IMR-90 (cell line): ENCODE measurements at regions not wholly inside any gene's neighbourhood (a gene's known extent, or its start where the extent isn't known, plus 50 kb on each side); places are given as distances from the start of the nearest gene placed in this dataset.

Experiments
- BHLHE40 ChIP-seq: fragments of 150-350 bp; IDR thresholded peaks from 2 replicates; pipeline ENCODE4 v1.6.1; 2016; ENCODE audit warnings: mild to moderate bottlenecking, low read depth, low read length
- CEBPB ChIP-seq: IDR thresholded peaks from 2 replicates; pipeline ENCODE4 v1.6.1; 2012; ENCODE audit warnings: low read depth, low read length, improper control_type of control experiment
- MXI1 ChIP-seq: IDR thresholded peaks from 2 replicates; pipeline ENCODE4 v1.6.1; 2012; ENCODE audit warnings: low read depth, mild to moderate bottlenecking, low read length, moderate library complexity, borderline replicate concordance
- POLR2A ChIP-seq: IDR thresholded peaks from 2 replicates; pipeline ENCODE4 v1.6.1; 2012; ENCODE audit warnings: mild to moderate bottlenecking, low read depth, low read length
- TF ChIP-seq, protein P1 (sequence below): conservative IDR thresholded peaks from 2 replicates; pipeline ENCODE4 v1.5.1; 2012; ENCODE audit warnings: mild to moderate bottlenecking, low read depth, low read length, improper control_type of control experiment

DNA sequence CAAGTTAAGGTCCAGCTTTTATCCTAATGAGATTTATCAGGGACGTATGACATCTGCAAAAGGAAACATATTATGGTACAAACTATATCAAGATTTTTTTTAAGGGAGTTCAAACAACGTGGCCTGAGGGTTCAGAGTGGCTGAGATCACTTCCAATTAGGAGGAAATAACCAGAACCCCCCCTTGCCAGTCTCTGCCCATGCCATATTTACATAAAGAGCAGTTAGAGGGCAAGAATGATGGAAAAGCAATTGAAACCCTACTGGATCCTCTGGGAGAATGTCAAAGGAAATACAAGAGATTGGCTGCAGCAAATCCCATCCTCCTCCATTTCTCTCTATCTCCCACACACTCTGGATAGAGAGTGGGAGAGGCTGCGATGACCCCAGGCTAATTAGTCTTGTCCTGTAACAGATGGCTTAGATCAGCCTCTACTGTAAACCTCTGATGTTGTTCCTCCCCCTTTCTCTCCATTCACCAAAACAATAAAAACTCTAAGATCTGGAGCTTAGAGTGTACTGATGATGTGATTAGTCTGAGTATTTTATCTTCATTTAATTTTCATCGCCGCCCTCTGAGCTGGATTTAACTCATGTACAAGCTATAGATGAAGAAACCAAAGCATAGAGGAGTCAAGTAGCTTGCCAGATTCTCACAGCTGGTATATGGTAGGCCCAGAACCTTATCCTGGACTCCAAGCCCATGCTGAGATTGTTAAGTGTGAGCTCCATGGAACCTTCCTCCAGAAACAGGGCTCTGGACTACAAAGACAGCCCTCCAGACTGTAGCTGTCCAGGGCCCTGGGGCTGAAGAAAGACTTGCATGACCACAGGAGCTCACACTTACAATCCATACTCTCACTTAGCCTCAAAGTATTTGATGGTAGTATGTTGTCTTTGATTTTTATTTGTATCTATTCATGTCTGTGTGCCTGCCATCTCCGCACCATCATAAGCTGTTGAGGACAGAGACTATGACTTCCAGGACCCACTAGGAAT lies 54.1 kb upstream of the GNG2 start:
- TF ChIP-seq, protein P1, sequence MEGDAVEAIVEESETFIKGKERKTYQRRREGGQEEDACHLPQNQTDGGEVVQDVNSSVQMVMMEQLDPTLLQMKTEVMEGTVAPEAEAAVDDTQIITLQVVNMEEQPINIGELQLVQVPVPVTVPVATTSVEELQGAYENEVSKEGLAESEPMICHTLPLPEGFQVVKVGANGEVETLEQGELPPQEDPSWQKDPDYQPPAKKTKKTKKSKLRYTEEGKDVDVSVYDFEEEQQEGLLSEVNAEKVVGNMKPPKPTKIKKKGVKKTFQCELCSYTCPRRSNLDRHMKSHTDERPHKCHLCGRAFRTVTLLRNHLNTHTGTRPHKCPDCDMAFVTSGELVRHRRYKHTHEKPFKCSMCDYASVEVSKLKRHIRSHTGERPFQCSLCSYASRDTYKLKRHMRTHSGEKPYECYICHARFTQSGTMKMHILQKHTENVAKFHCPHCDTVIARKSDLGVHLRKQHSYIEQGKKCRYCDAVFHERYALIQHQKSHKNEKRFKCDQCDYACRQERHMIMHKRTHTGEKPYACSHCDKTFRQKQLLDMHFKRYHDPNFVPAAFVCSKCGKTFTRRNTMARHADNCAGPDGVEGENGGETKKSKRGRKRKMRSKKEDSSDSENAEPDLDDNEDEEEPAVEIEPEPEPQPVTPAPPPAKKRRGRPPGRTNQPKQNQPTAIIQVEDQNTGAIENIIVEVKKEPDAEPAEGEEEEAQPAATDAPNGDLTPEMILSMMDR, result no peak
- no peak for TF ChIP-seq MXI1
- no peak for TF ChIP-seq POLR2A
- TF ChIP-seq CEBPB, result no peak
- no peak for TF ChIP-seq BHLHE40
